Endothelial cell of umbilical vein (primary cell): ENCODE measurements at regions not wholly inside any gene's neighbourhood (a gene's known extent, or its start where the extent isn't known, plus 50 kb on each side); places are given as distances from the start of the nearest gene placed in this dataset.

Experiments used
- CTCF ChIP-seq, 2 donors: IDR thresholded peaks; 1 replicate in 1 of 2; 2 replicates in 1 of 2; pipeline ENCODE4 v1.5.1; 2011; ENCODE audit warnings: low read length in 2 of 2, mild to moderate bottlenecking in 2 of 2, moderate library complexity in 2 of 2, control low read depth in 1 of 2, inconsistent platforms in 1 of 2, low read depth in 1 of 2; ENCODE audit not compliant: insufficient read depth in 1 of 2; ENCODE audit errors: extremely low read depth in 1 of 2
- JUN ChIP-seq: IDR thresholded peaks from 2 replicates; pipeline ENCODE4 v1.6.1; 2011; ENCODE audit warnings: borderline replicate concordance, low read depth; ENCODE audit not compliant: insufficient read length, insufficient read depth
- MAX ChIP-seq: IDR thresholded peaks from 2 replicates; pipeline ENCODE4 v1.6.1; 2011; ENCODE audit not compliant: insufficient read depth, insufficient read length
- POLR2A ChIP-seq: IDR thresholded peaks from 2 replicates; pipeline ENCODE4 v1.6.1; 2012; ENCODE audit warnings: low read depth, mild to moderate bottlenecking, control low read depth, low read length
- POLR2AphosphoS5 ChIP-seq: IDR thresholded peaks from 2 replicates; pipeline ENCODE4 v1.6.1; 2012; ENCODE audit warnings: low read depth, mild to moderate bottlenecking, control low read depth, low read length, moderate library complexity; ENCODE audit not compliant: insufficient read depth

- TF ChIP-seq POLR2A: no peak
- no peak for TF ChIP-seq MAX
- no peak for TF ChIP-seq POLR2AphosphoS5
- no peak for TF ChIP-seq CTCF (IDR thresholded peaks at IDR 0.05; ENCODE audit: extremely low read depth in 1 of 2, insufficient read depth in 1 of 2, low read depth in 1 of 2, low read length in 2 of 2)
- TF ChIP-seq JUN: no peak
These were observed 124.0 kb upstream of the EFNA5 start for GRCh38 chr5:107794741-107795140.
